H1 (cell line): ENCODE measurements at regions not wholly inside any gene's neighbourhood (a gene's known extent, or its start where the extent isn't known, plus 50 kb on each side); places are given as distances from the start of the nearest gene placed in this dataset.

Experiments used
- CTCF ChIP-seq, 3 experiments: IDR thresholded peaks; 1 replicate in 2 of 3; 2 replicates in 1 of 3; pipeline versions ENCODE4 v1.5.1 to v1.6.1; 2011; ENCODE audit warnings: low read length in 3 of 3, mild to moderate bottlenecking in 3 of 3, inconsistent platforms in 2 of 3, low read depth in 1 of 3, moderate library complexity in 1 of 3; ENCODE audit not compliant: insufficient read depth in 1 of 3; ENCODE audit errors: control extremely low read depth in 1 of 3
- FOSL1 ChIP-seq: IDR thresholded peaks from 2 replicates; pipeline ENCODE4 v1.6.1; 2011; ENCODE audit warnings: mild to moderate bottlenecking, low read depth, low read length, moderate library complexity; ENCODE audit not compliant: insufficient read depth
- JUND ChIP-seq: IDR thresholded peaks from 2 replicates; pipeline ENCODE4 v1.6.1; 2011; ENCODE audit warnings: mild to moderate bottlenecking, improper control_type of control experiment, low read length
- KDM5A ChIP-seq: fragments of 200-600 bp; IDR thresholded peaks from 2 replicates; pipeline ENCODE4 v1.7.1; 2012; ENCODE audit warnings: mild to moderate bottlenecking, low read length, inconsistent platforms, mixed read lengths
- NRF1 ChIP-seq: IDR thresholded peaks from 2 replicates; pipeline ENCODE4 v1.6.1; 2011; ENCODE audit warnings: mild to moderate bottlenecking, low read depth, low read length, improper control_type of control experiment
- RXRA ChIP-seq: IDR thresholded peaks from 2 replicates; pipeline ENCODE4 v1.6.1; 2011; ENCODE audit warnings: low read depth, mild to moderate bottlenecking, low read length, moderate library complexity; ENCODE audit not compliant: insufficient read depth
- SIX5 ChIP-seq: IDR thresholded peaks from 2 replicates; pipeline ENCODE4 v1.6.1; 2011; ENCODE audit warnings: mild to moderate bottlenecking, low read depth, low read length

DNA sequence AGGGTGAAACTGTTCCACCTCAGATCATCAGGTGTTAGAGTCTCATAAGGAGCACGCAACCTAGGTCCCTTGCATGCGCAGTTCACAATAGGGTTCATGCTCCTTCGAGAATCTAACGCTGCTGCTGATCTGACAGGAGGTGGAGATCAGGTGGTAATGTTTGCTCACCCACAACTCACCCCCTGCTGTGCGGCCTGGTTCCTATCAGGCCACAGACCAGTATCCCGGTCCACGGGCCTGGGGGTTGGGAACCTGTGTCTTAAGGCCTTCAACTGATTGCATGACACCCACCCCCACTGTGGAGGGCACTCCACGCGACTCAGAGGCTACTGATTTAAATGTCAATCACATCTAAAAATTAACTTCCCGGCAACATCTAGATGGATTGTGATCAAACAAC lies 411.2 kb upstream of the SULF2 start (continued):
- TF ChIP-seq CTCF (IDR thresholded peaks at IDR 0.05; ENCODE audit: control extremely low read depth in 1 of 3, insufficient read depth in 1 of 3, low read depth in 1 of 3, low read length in 3 of 3) (no peak), SIX5 (no peak), RXRA (no peak), FOSL1 (no peak), NRF1 (no peak), JUND (no peak), KDM5A (no peak)
